BJ (cell line): ENCODE measurements at regions not wholly inside any gene's neighbourhood (a gene's known extent, or its start where the extent isn't known, plus 50 kb on each side); places are given as distances from the start of the nearest gene placed in this dataset.

Experiments
- CTCF ChIA-PET: fragments of 350-600 bp; formaldehyde crosslinking; extraction: SDS; loops from one replicate; lab custom pipeline; 2021; ENCODE audit warnings: antibody characterized with exemption, inconsistent platforms; lab: Yijun Ruan, JAX
- POLR2A ChIA-PET: fragments of 300-600 bp; sonication (Branson Sonifier 250); formaldehyde crosslinking; extraction: SDS; loops from one replicate; lab custom pipeline; 2021; ENCODE audit warnings: antibody characterized with exemption; lab: Charles Lee
- DNase-seq: peaks from one replicate; pipeline ENCODE4 v3.0.0-alpha.2; 2011; ENCODE audit warnings: low read depth
- H3K27me3 ChIP-seq: 2 replicates; pipeline ENCODE4 v1.6.0; 2011; ENCODE audit warnings: low read length; ENCODE audit not compliant: control insufficient read depth, insufficient read depth
- H3K36me3 ChIP-seq: 2 replicates; pipeline ENCODE4 v1.5.1; 2011; ENCODE audit warnings: low read length; ENCODE audit not compliant: control insufficient read depth, insufficient read depth
- H3K4me3 ChIP-seq: 2 replicates; pipeline ENCODE4 v1.5.1; 2011; ENCODE audit warnings: low read depth, mild to moderate bottlenecking, control low read depth, low read length
- TF ChIP-seq, protein P1 (sequence below): IDR thresholded peaks from 2 replicates; pipeline ENCODE4 v1.5.1; 2011; ENCODE audit warnings: low read depth, mild to moderate bottlenecking, control low read depth, inconsistent platforms, low read length, moderate library complexity; ENCODE audit not compliant: insufficient read depth

DNA sequence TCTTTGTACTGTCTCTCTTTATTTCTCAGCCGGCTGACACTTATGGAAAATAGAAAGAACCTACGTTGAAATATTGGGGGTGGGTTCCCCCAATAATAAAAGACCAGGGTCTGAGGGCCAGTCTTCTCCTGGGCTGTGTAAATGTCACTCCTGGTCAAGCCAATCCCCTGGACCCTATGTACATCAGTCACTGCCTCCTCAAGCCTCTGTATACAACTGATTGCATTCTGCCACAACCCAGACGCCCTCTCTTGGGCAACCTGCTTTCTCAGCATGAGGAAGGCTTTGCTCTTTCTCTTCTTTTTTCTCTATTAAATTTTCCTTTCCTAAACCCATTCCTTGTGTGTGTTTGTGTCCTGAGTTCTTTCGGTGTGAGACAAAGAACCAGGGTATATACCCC, 84.1 kb upstream of the SERBP1 start:
- CTCF ChIA-PET: no interaction called here
- H3K27me3 ChIP-seq: no peaks in the 10 kb centered on the region; the same call in 1 of the 2 replicates
- no peaks in the 10 kb centered on the region for H3K36me3 ChIP-seq
- POLR2A ChIA-PET: no interaction called here
- H3K4me3 ChIP-seq: no peak overlapping the region
- DNase-seq: no peak
- TF ChIP-seq, protein P1, sequence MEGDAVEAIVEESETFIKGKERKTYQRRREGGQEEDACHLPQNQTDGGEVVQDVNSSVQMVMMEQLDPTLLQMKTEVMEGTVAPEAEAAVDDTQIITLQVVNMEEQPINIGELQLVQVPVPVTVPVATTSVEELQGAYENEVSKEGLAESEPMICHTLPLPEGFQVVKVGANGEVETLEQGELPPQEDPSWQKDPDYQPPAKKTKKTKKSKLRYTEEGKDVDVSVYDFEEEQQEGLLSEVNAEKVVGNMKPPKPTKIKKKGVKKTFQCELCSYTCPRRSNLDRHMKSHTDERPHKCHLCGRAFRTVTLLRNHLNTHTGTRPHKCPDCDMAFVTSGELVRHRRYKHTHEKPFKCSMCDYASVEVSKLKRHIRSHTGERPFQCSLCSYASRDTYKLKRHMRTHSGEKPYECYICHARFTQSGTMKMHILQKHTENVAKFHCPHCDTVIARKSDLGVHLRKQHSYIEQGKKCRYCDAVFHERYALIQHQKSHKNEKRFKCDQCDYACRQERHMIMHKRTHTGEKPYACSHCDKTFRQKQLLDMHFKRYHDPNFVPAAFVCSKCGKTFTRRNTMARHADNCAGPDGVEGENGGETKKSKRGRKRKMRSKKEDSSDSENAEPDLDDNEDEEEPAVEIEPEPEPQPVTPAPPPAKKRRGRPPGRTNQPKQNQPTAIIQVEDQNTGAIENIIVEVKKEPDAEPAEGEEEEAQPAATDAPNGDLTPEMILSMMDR: no peak

DNA sequence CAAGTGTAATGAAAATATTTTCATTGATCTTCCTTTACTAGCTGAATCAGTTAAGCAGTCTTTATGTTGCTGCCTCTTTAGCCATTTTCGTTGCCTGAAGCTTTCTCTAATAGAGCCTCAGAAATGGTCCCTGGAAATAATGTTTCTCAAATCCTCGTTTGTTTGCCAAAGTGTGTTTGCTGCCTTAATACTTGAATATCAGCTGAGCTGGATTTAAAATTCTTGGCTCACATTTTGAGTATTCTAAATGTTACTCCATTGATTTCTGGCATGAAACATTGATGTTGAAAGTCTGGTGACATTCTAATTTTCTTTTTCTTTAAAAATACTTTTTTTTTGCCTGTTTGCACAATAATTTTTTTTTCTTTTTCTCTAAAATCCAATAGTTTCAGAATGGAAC, 84.6 kb upstream of the SERBP1 start:
- no peak for DNase-seq
- no peak overlapping the region for H3K4me3 ChIP-seq
- no peaks in the 10 kb centered on the region; the same call in 1 of the 2 replicates for H3K27me3 ChIP-seq
- TF ChIP-seq, protein P1: no peak
- no peaks in the 10 kb centered on the region for H3K36me3 ChIP-seq
- POLR2A ChIA-PET: no interaction called here
- CTCF ChIA-PET: no interaction called here

DNA sequence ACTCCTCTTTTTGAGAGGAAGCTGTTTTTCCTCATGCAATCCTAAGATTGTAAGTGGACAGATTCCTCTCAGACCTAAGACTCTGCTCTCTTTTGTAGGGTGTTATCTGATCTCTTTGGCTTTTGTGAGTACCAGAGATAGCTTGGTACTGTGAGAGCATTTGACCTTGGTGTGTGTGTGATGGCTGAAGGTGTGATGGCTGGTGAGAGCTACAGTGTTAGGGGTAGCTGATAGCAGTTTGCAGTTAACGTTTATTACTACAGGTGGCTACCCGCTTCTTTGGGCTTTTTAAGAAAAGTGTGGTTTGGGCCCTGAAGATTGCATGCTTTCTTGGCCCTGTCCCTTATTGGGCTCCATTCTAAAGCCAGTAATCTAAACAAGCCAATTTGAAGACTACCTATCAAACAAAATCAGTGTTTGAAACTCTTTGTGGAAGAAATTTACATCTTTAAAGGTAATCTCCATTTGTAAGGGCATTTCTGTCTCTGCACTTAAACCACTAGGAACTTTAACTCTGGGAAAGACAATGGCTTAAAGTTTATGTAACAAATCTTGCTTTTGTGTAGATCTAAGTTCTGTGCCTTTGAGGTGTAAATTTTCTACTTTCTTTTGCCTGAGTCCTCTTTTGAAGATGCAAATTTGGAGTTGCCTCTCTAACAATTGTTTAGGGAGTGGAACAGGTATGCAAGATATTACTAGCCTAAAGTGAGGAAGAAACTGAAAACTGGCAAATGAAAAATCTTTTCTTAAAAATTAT, 85.3 kb upstream of the SERBP1 start:
- Histone ChIP-seq H3K4me3 (no peak overlapping the region), H3K27me3 (no peaks in the 10 kb centered on the region; the same call in 1 of the 2 replicates), H3K36me3 (no peaks in the 10 kb centered on the region)
- POLR2A ChIA-PET: no interaction called here
- CTCF ChIA-PET: interaction anchor here (0.6 kb wide), 1 partner anchor 21 kb away, joined by 3 read pairs; no protein-coding TSS in a partner anchor
- no peak for DNase-seq
- TF ChIP-seq, protein P1: no peak

DNA sequence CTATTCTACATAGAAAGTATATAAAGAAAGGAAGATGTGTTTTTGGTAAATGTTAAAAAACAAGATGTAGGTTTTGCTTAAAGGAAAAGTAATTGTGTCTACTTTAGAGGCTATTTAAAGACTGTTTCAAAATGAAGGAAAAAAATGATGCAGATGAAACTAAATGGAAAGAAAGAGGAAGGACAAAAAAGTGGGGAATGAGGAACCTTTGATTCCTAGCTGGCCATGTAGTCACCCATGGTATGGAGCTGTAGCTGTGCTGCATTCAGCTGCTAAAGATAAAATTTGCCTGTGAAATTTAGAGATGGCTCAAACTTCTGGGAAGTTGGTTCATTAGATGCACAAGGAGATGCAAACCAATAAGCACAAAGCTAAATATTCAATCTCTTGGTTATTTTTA, 86.8 kb upstream of the SERBP1 start:
- Histone ChIP-seq H3K4me3 (no peak overlapping the region), H3K36me3 (no peaks in the 10 kb centered on the region), H3K27me3 (no peaks in the 10 kb centered on the region; the same call in 1 of the 2 replicates)
- CTCF ChIA-PET: interaction anchor here (0.7 to 1.5 kb wide), 3 partner anchors 16 to 19 kb away, joined by 3 to 9 read pairs (median 3); no protein-coding TSS in a partner anchor
- DNase-seq: no peak
- POLR2A ChIA-PET: no interaction called here
- TF ChIP-seq, protein P1: no peak

DNA sequence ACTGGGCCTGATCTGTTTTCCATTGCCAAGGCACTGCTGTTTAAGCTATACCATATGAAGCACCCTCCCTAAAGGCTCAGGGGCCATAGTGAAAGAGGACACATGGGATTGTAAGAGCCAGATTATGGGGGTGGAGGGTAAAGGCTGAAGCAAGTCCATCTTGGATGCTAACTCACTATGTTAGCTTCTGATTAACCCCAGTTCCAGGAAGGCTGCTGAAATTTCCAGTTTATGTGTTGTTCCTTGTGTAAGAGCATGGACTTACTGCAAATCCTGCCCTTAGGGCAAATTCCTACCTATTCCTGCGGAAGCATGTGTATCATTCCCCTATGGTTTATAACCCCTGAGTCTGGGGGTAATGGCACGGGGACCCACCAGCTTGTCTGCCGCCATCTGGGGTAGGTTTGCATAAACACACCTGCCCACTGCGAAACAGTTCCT, 91.8 kb upstream of the SERBP1 start:
- CTCF ChIA-PET: interaction anchor here (1.1 to 2.5 kb wide), 3 partner anchors 12 to 238 kb away, joined by 3 to 23 read pairs (median 4); partner anchors contain the start of gene GADD45A
- TF ChIP-seq, protein P1: no peak

More for the DNA sequence above, 91.8 kb upstream of the SERBP1 start:
- no peak overlapping the region for H3K4me3 ChIP-seq
- no peaks in the 10 kb centered on the region for H3K36me3 ChIP-seq
- POLR2A ChIA-PET: no interaction called here
- no peaks in the 10 kb centered on the region for H3K27me3 ChIP-seq
- no peak for DNase-seq
